HS-5 (cell line): ENCODE measurements at regions not wholly inside any gene's neighbourhood (a gene's known extent, or its start where the extent isn't known, plus 50 kb on each side); places are given as distances from the start of the nearest gene placed in this dataset.
A peak's percentile ranks its signal among the peaks of the same experiment; 100 is the strongest.

Source experiments
- DNase-seq: peaks from one replicate; pipeline ENCODE4 v3.0.0-alpha.2; 2012; ENCODE audit warnings: low read depth

- no peak for DNase-seq
Measured at GRCh38 chr6:41451515-41452163, 94.5 kb upstream of the FOXP4 start.

GRCh38 chr6:41452763-41453162 lies 93.4 kb upstream of the FOXP4 start:
- DNase-seq, result no peak

GRCh38 chr6:41453244-41453643 lies 92.9 kb upstream of the FOXP4 start:
- no peak for DNase-seq

GRCh38 chr6:41454189-41454789 lies 91.9 kb upstream of the FOXP4 start:
- no peak for DNase-seq

GRCh38 chr6:41455410-41455809 lies 90.8 kb upstream of the FOXP4 start:
- no peak for DNase-seq

GRCh38 chr6:41455818-41456217 lies 90.4 kb upstream of the FOXP4 start:
- DNase-seq, result no peak

- DNase-seq, result no peak
Measured at GRCh38 chr6:41457303-41457670, 88.9 kb upstream of the FOXP4 start.

GRCh38 chr6:41459738-41460137 lies 86.4 kb upstream of the FOXP4 start:
- DNase-seq, result no peak

- no peak for DNase-seq
Measured at GRCh38 chr6:41460742-41461336, 85.3 kb upstream of the FOXP4 start.

- DNase-seq, result no peak
Measured at GRCh38 chr6:41462033-41462432, 84.1 kb upstream of the FOXP4 start.

- no peak for DNase-seq
Measured at GRCh38 chr6:41463062-41463930, 82.9 kb upstream of the FOXP4 start.

GRCh38 chr6:41464019-41464418 lies 82.2 kb upstream of the FOXP4 start:
- DNase-seq, result no peak

- DNase-seq, result peak; percentile 22
Measured at GRCh38 chr6:41464481-41464880, 81.7 kb upstream of the FOXP4 start.

- DNase-seq, result no peak
Measured at GRCh38 chr6:41466437-41466990, 79.7 kb upstream of the FOXP4 start.

GRCh38 chr6:41467061-41467460 lies 79.1 kb upstream of the FOXP4 start:
- no peak for DNase-seq

GRCh38 chr6:41467627-41468404 lies 78.4 kb upstream of the FOXP4 start:
- no peak for DNase-seq

- DNase-seq, result no peak
Measured at GRCh38 chr6:41469156-41470028, 76.8 kb upstream of the FOXP4 start.

GRCh38 chr6:41470029-41470330 lies 76.2 kb upstream of the FOXP4 start:
- no peak for DNase-seq

GRCh38 chr6:41470331-41471063 lies 75.7 kb upstream of the FOXP4 start:
- no peak for DNase-seq
